HEK293 (cell line): ENCODE measurements at regions not wholly inside any gene's neighbourhood (a gene's known extent, or its start where the extent isn't known, plus 50 kb on each side); places are given as distances from the start of the nearest gene placed in this dataset.

Source experiments
- CTCF ChIA-PET: fragments of 350-600 bp; formaldehyde crosslinking; extraction: SDS; loops from one replicate; lab custom pipeline; 2021; ENCODE audit warnings: antibody characterized with exemption; lab: Yijun Ruan, JAX
- POLR2A ChIA-PET: fragments of 300-600 bp; formaldehyde crosslinking; extraction: SDS; loops from one replicate; lab custom pipeline; 2020; ENCODE audit warnings: antibody characterized with exemption, inconsistent platforms; lab: Yijun Ruan, JAX
- H3K27ac ChIP-seq: fragments of 200-500 bp; sonication (Bioruptor generic); 2 replicates; pipeline ENCODE4 v1.5.1; 2014; ENCODE audit warnings: low read depth, low read length, control low read depth, inconsistent platforms; ENCODE audit errors: extremely low read depth
- H3K36me3 ChIP-seq, 2 experiments: fragments of 200-500 bp in 1 of 2; sonication (Bioruptor generic) in 1 of 2; 1 replicate in 1 of 2; 2 replicates in 1 of 2; pipeline ENCODE4 v1.5.1; 2014 to 2017; ENCODE audit warnings: inconsistent platforms in 2 of 2, low read length in 2 of 2; ENCODE audit not compliant: control insufficient read depth in 2 of 2, insufficient read depth in 1 of 2
- H3K4me1 ChIP-seq: fragments of 200-500 bp; sonication (Bioruptor generic); 2 replicates; pipeline ENCODE4 v1.5.1; 2014; ENCODE audit warnings: mild to moderate bottlenecking, low read length, inconsistent platforms; ENCODE audit not compliant: control insufficient read depth, insufficient read depth
- H3K4me3 ChIP-seq: 2 replicates; pipeline ENCODE4 v1.5.1; 2011; ENCODE audit warnings: low read depth, mild to moderate bottlenecking, control low read depth, low read length, moderate library complexity
- H3K9me3 ChIP-seq: fragments of 200-500 bp; sonication (Bioruptor generic); 2 replicates; pipeline ENCODE4 v1.5.1; 2014; ENCODE audit warnings: low read depth, low read length, inconsistent platforms; ENCODE audit not compliant: control insufficient read depth, insufficient read depth
- MZF1 ChIP-seq: fragments of 450-650 bp; formaldehyde crosslinking; IDR thresholded peaks from 2 replicates; pipeline ENCODE4 v1.5.1; 2017; ENCODE audit warnings: missing biosample characterization, missing genetic modification characterization, borderline replicate concordance
- OVOL3 ChIP-seq: fragments of 450-650 bp; formaldehyde crosslinking; IDR thresholded peaks from 2 replicates; pipeline ENCODE4 v1.5.1; 2016; ENCODE audit warnings: missing biosample characterization, missing genetic modification characterization
- PRDM10 ChIP-seq: fragments of 450-650 bp; formaldehyde crosslinking; IDR thresholded peaks from 2 replicates; pipeline ENCODE4 v1.5.1; 2016; ENCODE audit warnings: missing biosample characterization, missing genetic modification characterization
- SETDB1 ChIP-seq: IDR thresholded peaks from one replicate; pipeline ENCODE4 v1.6.1; 2017; ENCODE audit warnings: mild to moderate bottlenecking, low read length, moderate library complexity, mixed read lengths; ENCODE audit not compliant: insufficient read length
- TRIM28 ChIP-seq: IDR thresholded peaks from 2 replicates; pipeline ENCODE4 v1.6.1; 2011; ENCODE audit warnings: low read length, control low read depth, borderline replicate concordance
- ZBTB1 ChIP-seq: fragments of 450-650 bp; formaldehyde crosslinking; IDR thresholded peaks from 2 replicates; pipeline ENCODE4 v1.5.1; 2016; ENCODE audit warnings: missing biosample characterization, missing genetic modification characterization
- ZBTB21 ChIP-seq: fragments of 450-650 bp; formaldehyde crosslinking; IDR thresholded peaks from 2 replicates; pipeline ENCODE4 v1.5.1; 2017; ENCODE audit warnings: missing biosample characterization, missing genetic modification characterization
- ZBTB44 ChIP-seq: fragments of 450-650 bp; IDR thresholded peaks from 2 replicates; pipeline ENCODE4 v1.5.1; 2018; ENCODE audit warnings: missing biosample characterization, mild to moderate bottlenecking, missing genetic modification characterization
- ZFHX2 ChIP-seq: fragments of 450-650 bp; formaldehyde crosslinking; conservative IDR thresholded peaks from 2 replicates; pipeline ENCODE4 v1.5.1; 2016; ENCODE audit warnings: missing biosample characterization, missing genetic modification characterization
- ZIC2 ChIP-seq: fragments of 450-650 bp; formaldehyde crosslinking; IDR thresholded peaks from 2 replicates; pipeline ENCODE4 v1.5.1; 2016; ENCODE audit warnings: missing biosample characterization, missing genetic modification characterization
- ZNF133 ChIP-seq: fragments of 450-650 bp; formaldehyde crosslinking; IDR thresholded peaks from 2 replicates; pipeline ENCODE4 v1.5.1; 2016; ENCODE audit warnings: missing biosample characterization, missing genetic modification characterization
- ZNF174 ChIP-seq: fragments of 450-650 bp; formaldehyde crosslinking; IDR thresholded peaks from 2 replicates; pipeline ENCODE4 v1.5.0; 2017; ENCODE audit warnings: missing biosample characterization, mild to moderate bottlenecking, missing genetic modification characterization
- ZNF211 ChIP-seq: fragments of 450-650 bp; formaldehyde crosslinking; IDR thresholded peaks from 2 replicates; pipeline ENCODE4 v1.5.1; 2016; ENCODE audit warnings: low read depth, missing biosample characterization, missing genetic modification characterization
- ZNF221 ChIP-seq: fragments of 450-650 bp; formaldehyde crosslinking; IDR thresholded peaks from 2 replicates; pipeline ENCODE4 v1.5.1; 2017; ENCODE audit warnings: missing biosample characterization, missing genetic modification characterization, borderline replicate concordance
- ZNF292 ChIP-seq: fragments of 450-650 bp; formaldehyde crosslinking; IDR thresholded peaks from 2 replicates; pipeline ENCODE4 v1.5.1; 2016; ENCODE audit warnings: low read depth, missing biosample characterization, missing genetic modification characterization, borderline replicate concordance
- ZNF335 ChIP-seq: fragments of 450-650 bp; formaldehyde crosslinking; conservative IDR thresholded peaks from 2 replicates; pipeline ENCODE4 v1.5.1; 2016; ENCODE audit warnings: missing biosample characterization, missing genetic modification characterization
- ZNF341 ChIP-seq: fragments of 450-650 bp; formaldehyde crosslinking; IDR thresholded peaks from 2 replicates; pipeline ENCODE4; 2016; ENCODE audit warnings: low read depth, missing biosample characterization, missing genetic modification characterization
- ZNF513 ChIP-seq: fragments of 450-650 bp; IDR thresholded peaks from 2 replicates; pipeline ENCODE4 v1.5.1; 2018; ENCODE audit warnings: missing biosample characterization, missing genetic modification characterization
- ZNF530 ChIP-seq: fragments of 450-650 bp; formaldehyde crosslinking; IDR thresholded peaks from 2 replicates; pipeline ENCODE4 v1.5.1; 2016; ENCODE audit warnings: low read depth, missing biosample characterization, missing genetic modification characterization
- ZNF558 ChIP-seq: fragments of 450-650 bp; formaldehyde crosslinking; IDR thresholded peaks from 2 replicates; pipeline ENCODE4 v1.5.1; 2016; ENCODE audit warnings: missing biosample characterization, missing genetic modification characterization
- ZNF600 ChIP-seq: fragments of 450-650 bp; formaldehyde crosslinking; IDR thresholded peaks from 2 replicates; pipeline ENCODE4 v1.5.1; 2016; ENCODE audit warnings: missing biosample characterization, missing genetic modification characterization

- TF ChIP-seq ZNF211 (tag by site-specific recombination) (no peak), SETDB1 (no peak), TRIM28 (no peak), ZNF335 (no peak), ZNF600 (tag by site-specific recombination) (no peak), ZBTB44 (tag by site-specific recombination) (no peak), ZNF558 (no peak)
Measured at GRCh38 chr20:56954797-56955196, 311.6 kb downstream of the BMP7 start (continued).

GRCh38 chr20:56955680-56956079 is 310.8 kb downstream of the BMP7 start:
- no peaks in the 10 kb centered on the region for H3K9me3 ChIP-seq
- H3K36me3 ChIP-seq: no peaks in the 10 kb centered on the region
- POLR2A ChIA-PET: interaction anchor here (1.2 kb wide), 1 partner anchor 14 kb away, joined by 3 read pairs; no protein-coding TSS in a partner anchor
- H3K4me3 ChIP-seq: no peak overlapping the region
- CTCF ChIA-PET: no interaction called here
- H3K4me1 ChIP-seq: peaks cover 8% of the 10 kb centered on the region
- TF ChIP-seq PRDM10 (tag by site-specific recombination): peak; percentile 86
- TF ChIP-seq ZNF292: no peak
- TF ChIP-seq ZFHX2 (tag by site-specific recombination): peak; percentile 35; the same call in 1 of the 2 replicates
- TF ChIP-seq ZNF221 (tag by site-specific recombination): no peak
- TF ChIP-seq, all 188 proteins: peak for 2
- no peak overlapping the region for H3K27ac ChIP-seq

GRCh38 chr20:56956534-56956933 is 309.9 kb downstream of the BMP7 start:
- CTCF ChIA-PET: interaction anchor here (0.9 kb wide), 1 partner anchor 14 kb away, joined by 3 read pairs; no protein-coding TSS in a partner anchor
- Histone ChIP-seq H3K27ac (no peak overlapping the region), H3K36me3 (no peaks in the 10 kb centered on the region), H3K4me1 (peaks cover 8% of the 10 kb centered on the region), H3K4me3 (no peak overlapping the region), H3K9me3 (no peaks in the 10 kb centered on the region)
- POLR2A ChIA-PET: interaction anchor here (1.2 kb wide), 1 partner anchor 13 kb away, joined by 3 read pairs; no protein-coding TSS in a partner anchor
- TF ChIP-seq MZF1: no peak

GRCh38 chr20:56957737-56958553 is 308.5 kb downstream of the BMP7 start:
- H3K4me3 ChIP-seq: no peak overlapping the region
- no peak overlapping the region for H3K27ac ChIP-seq
- H3K4me1 ChIP-seq: peaks cover 8% of the 10 kb centered on the region
- ChIA-PET POLR2A (interaction anchor here (0.7 kb wide), 1 partner anchor 12 kb away, joined by 3 read pairs; no protein-coding TSS in a partner anchor), CTCF (interaction anchor here (0.5 to 0.7 kb wide), 4 partner anchors 13 to 356 kb away, joined by 3 read pairs; no protein-coding TSS in a partner anchor)
- H3K36me3 ChIP-seq: no peaks in the 10 kb centered on the region
- H3K9me3 ChIP-seq: no peaks in the 10 kb centered on the region
- TF ChIP-seq ZNF292 (no peak), ZNF133 (tag by site-specific recombination) (no peak), ZNF530 (tag by site-specific recombination) (no peak), ZBTB1 (tag by site-specific recombination) (no peak), OVOL3 (tag by site-specific recombination) (no peak), ZIC2 (tag by site-specific recombination) (peak; percentile 45; the same call in 1 of the 2 replicates), ZNF174 (tag by site-specific recombination) (no peak), ZBTB21 (0 out of 2 replicates have a peak, but pooled peaks have one; percentile 49), ZNF513 (tag by site-specific recombination) (no peak), ZNF341 (no peak)
